ENCODE measurements at regions not wholly inside any gene's neighbourhood (a gene's known extent, or its start where the extent isn't known, plus 50 kb on each side); places are given as distances from the start of the nearest gene placed in this dataset.

DNA sequence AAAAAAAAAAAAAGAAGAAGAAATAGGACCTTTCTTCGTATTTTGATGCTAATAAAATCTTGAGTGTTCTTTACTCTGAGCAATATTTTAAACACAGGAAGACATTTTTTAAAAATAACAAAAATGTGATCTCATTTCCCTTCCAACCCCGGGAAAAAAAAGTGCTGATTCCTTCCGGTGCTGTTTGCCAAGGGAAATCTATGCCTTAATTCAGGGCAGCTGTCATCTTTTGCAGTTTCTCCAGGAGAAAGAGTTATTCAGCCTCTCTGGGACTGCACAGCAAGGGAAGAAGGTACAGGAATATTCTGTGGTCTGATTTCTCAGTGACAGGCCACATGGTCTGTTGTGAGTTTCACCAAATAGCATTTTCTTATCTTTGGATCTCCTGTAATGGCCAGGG, 291.9 kb upstream of the IRX1 start:
- POLR2A ChIA-PET = no interaction called here

DNA sequence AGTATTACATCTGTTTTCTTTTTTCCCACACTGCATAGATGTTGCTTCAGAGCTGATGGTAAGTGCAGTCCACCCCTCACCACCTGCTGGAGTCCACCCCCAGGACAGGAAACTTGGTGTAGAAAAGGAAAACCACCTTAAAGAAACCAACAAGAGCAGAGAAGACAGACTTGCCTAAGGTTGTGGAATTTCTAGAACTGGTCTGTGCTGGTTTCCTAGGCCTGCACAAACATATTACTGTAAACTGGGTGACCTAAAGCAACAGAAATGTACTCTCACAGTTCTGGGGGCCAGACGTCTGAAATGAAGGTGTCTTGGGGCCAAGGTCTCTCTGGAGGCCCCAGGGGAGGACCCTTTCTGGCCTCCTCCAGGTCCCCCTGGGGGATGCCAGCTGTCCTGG, 293.4 kb upstream of the IRX1 start:
- Histone ChIP-seq H3K4me2 (ENCODE audit: control insufficient read depth, insufficient read depth) (no peak overlapping the region), H3K9ac (ENCODE audit: control insufficient read depth, insufficient read depth, low read length) (no peak overlapping the region), H3K4me3 (no peak overlapping the region), H3K79me2 (ENCODE audit: control insufficient read depth, insufficient read depth, low read length) (no peaks in the 10 kb centered on the region), H3K27me3 (replicated peaks in 1 of 2; ENCODE audit: control insufficient read depth in 2 of 2, insufficient read depth in 2 of 2, low read length in 1 of 2) (no peaks in the 10 kb centered on the region), H3K9me3 (replicated peaks; ENCODE audit: control insufficient read depth, insufficient read depth, low read length) (no peaks in the 10 kb centered on the region; the same call in 2 of the 3 replicates), H4K20me1 (ENCODE audit: control insufficient read depth, insufficient read depth) (no peaks in the 10 kb centered on the region), H3K4me1 (ENCODE audit: control insufficient read depth, insufficient read depth, low read length) (no peaks in the 10 kb centered on the region), H3K27ac (ENCODE audit: control insufficient read depth, insufficient read depth) (no peak overlapping the region), H2AFZ (ENCODE audit: control insufficient read depth, low read depth, low read length) (no peak overlapping the region), H3K36me3 (ENCODE audit: control insufficient read depth in 2 of 2, insufficient read depth in 2 of 2, low read length in 1 of 2) (no peaks in the 10 kb centered on the region)
- ChIA-PET SMC1A (ENCODE audit: uncharacterized antibody, unreplicated experiment) (no interaction called here), RAD21 (ENCODE audit: unreplicated experiment) (no interaction called here), POLR2A (no interaction called here), CTCF (no interaction called here)
- in situ Hi-C loops (cut with MboI) = no loop called here
- WGBS (ENCODE audit: insufficient coverage, insufficient replicate concordance, low lambda C conversion rate, missing lambda C conversion rate) = 0% methylated on average over 1 of the region's 1 CpG
- DNase-seq (ENCODE audit: low read depth, low spot score) (no peak), FAIRE-seq (no peak), ATAC-seq (no peak)
- BruUV-seq (replicated peaks) = no TSS peak
- intact Hi-C loops (cut with micrococcal nuclease; ENCODE audit: unreplicated experiment) = no loop called here
- TF ChIP-seq ZBTB4 (CRISPR knock-in tag; IDR thresholded peaks at IDR 0.05) = no peak
- TF ChIP-seq EZH2 (IDR thresholded peaks at IDR 0.05; ENCODE audit: borderline replicate concordance, control insufficient read depth, low read depth, low read length) = no peak

More for the DNA sequence above, 291.9 kb upstream of the IRX1 start:
- Histone ChIP-seq H3K36me3 (ENCODE audit: control insufficient read depth in 2 of 2, insufficient read depth in 2 of 2, low read length in 1 of 2) (no peaks in the 10 kb centered on the region), H3K9me3 (replicated peaks; ENCODE audit: control insufficient read depth, insufficient read depth, low read length) (no peaks in the 10 kb centered on the region; the same call in 2 of the 3 replicates), H4K20me1 (ENCODE audit: control insufficient read depth, insufficient read depth) (no peaks in the 10 kb centered on the region), H3K4me2 (ENCODE audit: control insufficient read depth, insufficient read depth) (no peak overlapping the region), H3K4me3 (no peak overlapping the region), H3K27me3 (replicated peaks in 1 of 2; ENCODE audit: control insufficient read depth in 2 of 2, insufficient read depth in 2 of 2, low read length in 1 of 2) (no peaks in the 10 kb centered on the region), H3K4me1 (ENCODE audit: control insufficient read depth, insufficient read depth, low read length) (no peaks in the 10 kb centered on the region), H3K79me2 (ENCODE audit: control insufficient read depth, insufficient read depth, low read length) (no peaks in the 10 kb centered on the region), H3K27ac (ENCODE audit: control insufficient read depth, insufficient read depth) (no peak overlapping the region), H3K9ac (ENCODE audit: control insufficient read depth, insufficient read depth, low read length) (no peak overlapping the region), H2AFZ (ENCODE audit: control insufficient read depth, low read depth, low read length) (no peak overlapping the region)
- in situ Hi-C loops (cut with MboI) = no loop called here
- RAD21 ChIA-PET (ENCODE audit: unreplicated experiment) = no interaction called here
- no peak for DNase-seq (ENCODE audit: low read depth, low spot score)
- ATAC-seq = no peak
- WGBS (ENCODE audit: insufficient coverage, insufficient replicate concordance, low lambda C conversion rate, missing lambda C conversion rate) = 0% methylated on average over 3 of the region's 3 CpGs
- SMC1A ChIA-PET (ENCODE audit: uncharacterized antibody, unreplicated experiment) = no interaction called here
- intact Hi-C loops (cut with micrococcal nuclease; ENCODE audit: unreplicated experiment) = no loop called here
- no peak for FAIRE-seq
- CTCF ChIA-PET = no interaction called here
- TF ChIP-seq MTA2 (IDR thresholded peaks at IDR 0.05; ENCODE audit: low read depth) (no peak), NFYA (IDR thresholded peaks at IDR 0.05; ENCODE audit: borderline replicate concordance, low read depth, low read length) (no peak), ZNF207 (IDR thresholded peaks at IDR 0.05; ENCODE audit: borderline replicate concordance) (no peak), JUND (IDR thresholded peaks at IDR 0.05; ENCODE audit: low read depth, low read length) (no peak), NR2C1 (IDR thresholded peaks at IDR 0.05) (no peak), CREM (IDR thresholded peaks at IDR 0.05; ENCODE audit: low read depth) (no peak), NFYB (IDR thresholded peaks at IDR 0.05; ENCODE audit: insufficient read depth, low read depth, low read length) (no peak)
- no TSS peak for BruUV-seq (replicated peaks)
